H1 (cell line): ENCODE measurements at regions not wholly inside any gene's neighbourhood (a gene's known extent, or its start where the extent isn't known, plus 50 kb on each side); places are given as distances from the start of the nearest gene placed in this dataset.

Experiments
- CTCF ChIA-PET: fragments of 300-600 bp; sonication (Branson Sonifier 250); formaldehyde crosslinking; loops from one replicate; lab custom pipeline; 2021; ENCODE audit not compliant: partially characterized antibody; lab: Charles Lee
- POLR2A ChIA-PET: fragments of 300-600 bp; sonication (Branson Sonifier 250); formaldehyde crosslinking; loops from one replicate; lab custom pipeline; 2021; ENCODE audit warnings: inconsistent platforms; ENCODE audit not compliant: partially characterized antibody; lab: Charles Lee
- DNase-seq, 2 experiments: peaks; one replicate each; pipeline versions ENCODE4 v3.0.0 to v3.0.0-alpha.2; 2010 to 2022; ENCODE audit warnings: low spot score in 2 of 2, low read depth in 1 of 2, mixed read lengths in 1 of 2
- FAIRE-seq: peaks from 2 replicates; lab custom pipeline; 2011; peaks lifted over from hg19 to GRCh38; lab: Jason Lieb, UNC
- H2AFZ ChIP-seq: 2 replicates; pipeline ENCODE4 v1.8.1; 2012; ENCODE audit warnings: low read length, inconsistent platforms
- H2AK5ac ChIP-seq: 2 replicates; pipeline ENCODE4 v1.6.1; 2013; ENCODE audit warnings: low read depth, low read length
- H2BK120ac ChIP-seq: replicated peaks from 2 replicates; pipeline ENCODE3; 2013; ENCODE audit warnings: low read depth, low read length, inconsistent platforms
- H2BK12ac ChIP-seq: 2 replicates; pipeline ENCODE4 v1.6.1; 2013; ENCODE audit warnings: low read depth, low read length
- H2BK15ac ChIP-seq: 2 replicates; pipeline ENCODE4 v1.6.1; 2013; ENCODE audit warnings: low read length
- H2BK20ac ChIP-seq: 2 replicates; pipeline ENCODE4 v1.6.1; 2013; ENCODE audit warnings: low read length
- H2BK5ac ChIP-seq: 2 replicates; pipeline ENCODE4 v1.6.1; 2013; ENCODE audit warnings: low read depth, low read length
- H3K14ac ChIP-seq: 2 replicates; pipeline ENCODE4 v1.6.1; 2013; ENCODE audit warnings: inconsistent platforms; ENCODE audit not compliant: insufficient read length
- H3K18ac ChIP-seq: 2 replicates; pipeline ENCODE4 v1.6.1; 2013; ENCODE audit warnings: low read length; ENCODE audit errors: extremely low read depth
- H3K23ac ChIP-seq: 2 replicates; pipeline ENCODE4 v1.6.1; 2013; ENCODE audit warnings: inconsistent platforms; ENCODE audit not compliant: insufficient read length
- H3K23me2 ChIP-seq: 2 replicates; pipeline ENCODE4 v1.6.1; 2013; ENCODE audit warnings: low read depth, low read length
- H3K27ac ChIP-seq: 2 replicates; pipeline ENCODE4 v1.6.1; 2011; ENCODE audit warnings: low read depth, low read length, inconsistent platforms
- H3K27me3 ChIP-seq, 4 experiments: replicated peaks in 1 of 4; 1 replicate in 1 of 4; 2 replicates in 3 of 4; pipeline versions ENCODE4 v1.6.1 to v1.8.1; 2011 to 2013; ENCODE audit warnings: low read length in 3 of 4, mild to moderate bottlenecking in 3 of 4, inconsistent platforms in 2 of 4, mixed read lengths in 2 of 4, moderate library complexity in 1 of 4; ENCODE audit not compliant: control insufficient read depth in 3 of 4, insufficient read depth in 3 of 4; ENCODE audit errors: extremely low read depth in 1 of 4
- H3K36me3 ChIP-seq, 4 experiments: 2 replicates each; pipeline versions ENCODE4 v1.6.1 to v1.8.1; 2011 to 2013; ENCODE audit warnings: mild to moderate bottlenecking in 4 of 4, low read length in 3 of 4, moderate library complexity in 2 of 4, control low read depth in 1 of 4, inconsistent platforms in 1 of 4; ENCODE audit not compliant: insufficient read depth in 4 of 4, control insufficient read depth in 2 of 4
- H3K4ac ChIP-seq: replicated peaks from 2 replicates; pipeline ENCODE3; 2013; ENCODE audit warnings: low read length, low read depth, mixed read lengths, inconsistent platforms; ENCODE audit not compliant: insufficient read length
- H3K4me1 ChIP-seq, 4 experiments: replicated peaks in 1 of 4; 1 replicate in 1 of 4; 2 replicates in 3 of 4; pipeline versions ENCODE4 v1.6.1 to v1.8.1; 2011 to 2013; ENCODE audit warnings: low read length in 3 of 4, inconsistent platforms in 2 of 4, mixed read lengths in 1 of 4; ENCODE audit not compliant: insufficient read depth in 4 of 4, control insufficient read depth in 3 of 4
- H3K4me2 ChIP-seq, 2 experiments: 2 replicates each; pipeline versions ENCODE4 v1.6.1 to v1.8.1; 2011 to 2013; ENCODE audit warnings: low read depth in 2 of 2, low read length in 2 of 2, control low read depth in 1 of 2, inconsistent platforms in 1 of 2, mild to moderate bottlenecking in 1 of 2; ENCODE audit not compliant: insufficient read depth in 1 of 2
- H3K4me3 ChIP-seq, 4 experiments: fragments of 200-600, 300-600 bp in 1 of 4; sonication (generic), shearing (Covaris generic), sonication (Bioruptor Twin) in 1 of 4; 2 replicates each; pipeline versions ENCODE4 v1.5.1 to v1.8.1; 2011 to 2016; ENCODE audit warnings: low read length in 4 of 4, low read depth in 3 of 4, control low read depth in 2 of 4, inconsistent platforms in 2 of 4, mild to moderate bottlenecking in 2 of 4, mixed read lengths in 1 of 4, moderate library complexity in 1 of 4; ENCODE audit not compliant: insufficient read depth in 2 of 4; ENCODE audit errors: extremely low read depth in 1 of 4
- H3K56ac ChIP-seq: replicated peaks from 2 replicates; pipeline ENCODE3; 2013; ENCODE audit warnings: low read depth, mild to moderate bottlenecking, mixed read lengths, low read length, inconsistent platforms; ENCODE audit not compliant: insufficient read length
- H3K79me1 ChIP-seq: 2 replicates; pipeline ENCODE4 v1.6.1; 2013; ENCODE audit warnings: low read depth, low read length, control low read depth
- H3K79me2 ChIP-seq, 2 experiments: 2 replicates each; pipeline versions ENCODE4 v1.6.1 to v1.8.1; 2012 to 2013; ENCODE audit warnings: low read length in 2 of 2, mild to moderate bottlenecking in 2 of 2, inconsistent platforms in 1 of 2; ENCODE audit not compliant: insufficient read depth in 2 of 2, control insufficient read depth in 1 of 2
- H3K9ac ChIP-seq, 4 experiments: replicated peaks in 1 of 4; 1 replicate in 1 of 4; 2 replicates in 3 of 4; pipeline versions ENCODE4 v1.6.1 to v1.8.1; 2011 to 2013; ENCODE audit warnings: low read depth in 3 of 4, low read length in 3 of 4, control low read depth in 2 of 4, mild to moderate bottlenecking in 2 of 4, moderate library complexity in 2 of 4, inconsistent platforms in 1 of 4; ENCODE audit errors: extremely low read depth in 1 of 4
- H3K9me3 ChIP-seq, 2 experiments: 2 replicates each; pipeline versions ENCODE4 v1.6.1 to v1.8.1; 2012 to 2013; ENCODE audit warnings: mild to moderate bottlenecking in 2 of 2, moderate library complexity in 2 of 2, control low read depth in 1 of 2, inconsistent platforms in 1 of 2, low read depth in 1 of 2, low read length in 1 of 2, mixed read lengths in 1 of 2; ENCODE audit not compliant: insufficient read depth in 2 of 2
- H4K20me1 ChIP-seq, 2 experiments: replicated peaks in 1 of 2; 2 replicates each; pipeline versions ENCODE3 to v1.8.1; 2011 to 2013; ENCODE audit warnings: inconsistent platforms in 2 of 2, low read length in 2 of 2, mild to moderate bottlenecking in 1 of 2; ENCODE audit not compliant: insufficient read depth in 2 of 2, control insufficient read depth in 1 of 2
- H4K5ac ChIP-seq: 2 replicates; pipeline ENCODE4 v1.6.1; 2013; ENCODE audit warnings: low read length, low read depth, mixed read lengths, inconsistent platforms; ENCODE audit not compliant: insufficient read length
- H4K8ac ChIP-seq: 2 replicates; pipeline ENCODE4 v1.8.0; 2013; ENCODE audit warnings: mild to moderate bottlenecking, moderate library complexity, low read length, inconsistent platforms; ENCODE audit not compliant: insufficient read depth; ENCODE audit errors: extremely low read depth
- H4K91ac ChIP-seq: replicated peaks from 2 replicates; pipeline ENCODE3; 2013; ENCODE audit warnings: low read length, mixed read lengths, inconsistent platforms; ENCODE audit not compliant: insufficient read length
- BCL11A ChIP-seq, 2 experiments: IDR thresholded peaks; one replicate each; pipeline ENCODE4 v1.6.1; 2011; ENCODE audit warnings: low read depth in 2 of 2, low read length in 2 of 2, mild to moderate bottlenecking in 2 of 2
- BRCA1 ChIP-seq: IDR thresholded peaks from 2 replicates; pipeline ENCODE4 v1.6.1; 2012; ENCODE audit warnings: low read depth, low read length, improper control_type of control experiment
- EP300 ChIP-seq, 2 experiments: IDR thresholded peaks; 1 replicate in 1 of 2; 2 replicates in 1 of 2; pipeline ENCODE4 v1.6.1; 2011 to 2012; ENCODE audit warnings: low read depth in 2 of 2, low read length in 2 of 2, mild to moderate bottlenecking in 2 of 2, borderline replicate concordance in 1 of 2, inconsistent platforms in 1 of 2, moderate library complexity in 1 of 2
- EZH2 ChIP-seq: fragments of 200-600 bp; sonication (generic); IDR thresholded peaks from 2 replicates; pipeline ENCODE4 v1.7.1; 2012; ENCODE audit warnings: low read depth, mild to moderate bottlenecking, moderate library complexity, low read length, inconsistent platforms; ENCODE audit not compliant: severe bottlenecking
- HDAC2 ChIP-seq, 2 experiments: fragments of 300-600 bp in 1 of 2; sonication (generic) in 1 of 2; IDR thresholded peaks; 2 replicates each; pipeline ENCODE4 v1.6.1; 2011 to 2012; ENCODE audit warnings: low read depth in 2 of 2, low read length in 2 of 2, mild to moderate bottlenecking in 2 of 2, moderate library complexity in 2 of 2, borderline replicate concordance in 1 of 2, inconsistent platforms in 1 of 2
- KDM1A ChIP-seq: fragments of 200-600, 300-600 bp; sonication (generic); IDR thresholded peaks from 2 replicates; pipeline ENCODE4 v1.7.1; 2016; ENCODE audit warnings: mild to moderate bottlenecking, low read length, borderline replicate concordance
- NRF1 ChIP-seq: IDR thresholded peaks from 2 replicates; pipeline ENCODE4 v1.6.1; 2011; ENCODE audit warnings: mild to moderate bottlenecking, low read depth, low read length, improper control_type of control experiment
- PHF8 ChIP-seq: fragments of 200-600 bp; sonication (generic); conservative IDR thresholded peaks from 2 replicates; pipeline ENCODE4 v1.7.1; 2012; ENCODE audit warnings: low read depth, mild to moderate bottlenecking, inconsistent platforms, low read length, moderate library complexity
- POU5F1 ChIP-seq: IDR thresholded peaks from 2 replicates; pipeline ENCODE4 v1.6.1; 2011; ENCODE audit warnings: low read depth, mild to moderate bottlenecking, low read length, moderate library complexity
- RFX5 ChIP-seq: IDR thresholded peaks from 2 replicates; pipeline ENCODE4 v1.6.1; 2011; ENCODE audit warnings: low read depth, low read length, improper control_type of control experiment, borderline replicate concordance
- SUZ12 ChIP-seq: fragments of 200-600 bp; sonication (generic); IDR thresholded peaks from 2 replicates; pipeline ENCODE4 v1.6.1; 2012; ENCODE audit warnings: mild to moderate bottlenecking, inconsistent platforms, low read length, moderate library complexity, mixed read lengths
- TAF7 ChIP-seq: optimal IDR thresholded peaks from 2 replicates; pipeline ENCODE3; 2011; ENCODE audit warnings: low read depth, mild to moderate bottlenecking, inconsistent platforms, low read length, moderate library complexity, borderline replicate concordance
- WGBS, 2 experiments: shearing (Covaris generic) in 1 of 2; methylation state at CpG; one replicate each; pipeline versions ENCODE4 v1.1.6 to v1.1.7; 2013 to 2015; ENCODE audit warnings: low lambda C conversion rate in 2 of 2, mixed read lengths in 2 of 2, inconsistent platforms in 1 of 2, low coverage in 1 of 2, missing lambda C conversion rate in 1 of 2; ENCODE audit not compliant: insufficient replicate concordance in 2 of 2, insufficient coverage in 1 of 2, insufficient read length in 1 of 2; ENCODE audit errors: extremely low coverage in 1 of 2, missing lambda C conversion rate in 1 of 2; 5-methylcytosine and 5-hydroxymethylcytosine counted together

GRCh38 chr16:51854401-51854951 is 692.5 kb downstream of the TOX3 start:
- Histone ChIP-seq H3K56ac (no peak overlapping the region), H3K27me3 (no peaks in the 10 kb centered on the region), H2AFZ (no peak overlapping the region), H3K14ac (no peak overlapping the region), H4K91ac (no peak overlapping the region), H3K18ac (no peak overlapping the region), H3K27ac (no peak overlapping the region), H3K4me1 (no peaks in the 10 kb centered on the region), H3K23ac (no peak overlapping the region), H3K9me3 (no peaks in the 10 kb centered on the region), H4K5ac (no peak overlapping the region), H3K23me2 (no peaks in the 10 kb centered on the region), H2BK20ac (no peak overlapping the region), H2BK120ac (no peak overlapping the region), H3K79me1 (no peaks in the 10 kb centered on the region), H3K9ac (no peak overlapping the region), H3K4me2 (no peak overlapping the region), H3K4ac (no peak overlapping the region), H2BK15ac (no peak overlapping the region), H3K36me3 (no peaks in the 10 kb centered on the region), H4K8ac (no peak overlapping the region), H3K4me3 (no peak overlapping the region), H2BK12ac (0 out of 2 replicates have a peak overlapping the region, but pooled peaks have one; percentile 9), H3K79me2 (no peaks in the 10 kb centered on the region), H2BK5ac (no peak overlapping the region; the same call in 1 of the 2 replicates), H2AK5ac (no peak overlapping the region), H4K20me1 (no peaks in the 10 kb centered on the region)
- no peak for DNase-seq
- FAIRE-seq, result no peak
- WGBS, 2 experiments, result 90% methylated on average over 4 of the region's 4 CpGs; no CpG with 5 or more reads in 1 of the 2 experiments
- ChIA-PET POLR2A (interaction anchor here (0.5 kb wide), 1 partner anchor 14 kb away, joined by 3 read pairs; no protein-coding TSS in a partner anchor), CTCF (interaction anchor here (0.8 to 1.8 kb wide), 3 partner anchors 36 to 128 kb away, joined by 3 to 7 read pairs (median 5); no protein-coding TSS in a partner anchor)
- TF ChIP-seq HDAC2 (IDR thresholded peaks at IDR 0.05; ENCODE audit: borderline replicate concordance in 1 of 2, low read depth in 2 of 2, low read length in 2 of 2), result no peak
- TF ChIP-seq NRF1, result no peak
- no peak for TF ChIP-seq TAF7
- no peak for TF ChIP-seq SUZ12
- TF ChIP-seq KDM1A, result no peak
- TF ChIP-seq BCL11A (IDR thresholded peaks at IDR 0.05; ENCODE audit: low read depth in 2 of 2, low read length in 2 of 2), result no peak
- TF ChIP-seq BRCA1, result no peak
- TF ChIP-seq EZH2, result no peak
- no peak for TF ChIP-seq PHF8
- no peak for TF ChIP-seq EP300 (IDR thresholded peaks at IDR 0.05; ENCODE audit: borderline replicate concordance in 1 of 2, low read depth in 2 of 2, low read length in 2 of 2)
- no peak for TF ChIP-seq RFX5
- TF ChIP-seq POU5F1, result no peak
